ENCODE measurements at regions not wholly inside any gene's neighbourhood (a gene's known extent, or its start where the extent isn't known, plus 50 kb on each side); places are given as distances from the start of the nearest gene placed in this dataset.

DNA sequence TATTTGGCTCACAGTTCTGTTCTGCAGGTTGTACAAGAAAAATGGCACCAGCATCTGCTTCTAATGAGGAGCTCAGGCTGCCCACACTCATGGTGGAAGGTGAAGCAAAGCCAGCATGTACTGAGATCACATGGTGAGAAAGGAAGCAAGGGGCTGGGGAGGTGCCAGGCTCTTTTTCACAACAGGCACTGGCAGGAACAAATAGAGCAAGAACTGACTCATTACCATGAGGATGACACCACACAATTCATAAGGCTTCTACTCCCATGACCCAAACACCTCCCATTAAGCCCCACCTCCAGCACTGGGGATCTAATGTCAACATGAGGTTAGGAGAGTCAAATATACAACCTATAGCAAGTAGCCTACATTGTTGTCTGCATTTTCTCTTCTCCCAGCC, 522.6 kb downstream of the RFC3 start:
- TF ChIP-seq, protein P1, sequence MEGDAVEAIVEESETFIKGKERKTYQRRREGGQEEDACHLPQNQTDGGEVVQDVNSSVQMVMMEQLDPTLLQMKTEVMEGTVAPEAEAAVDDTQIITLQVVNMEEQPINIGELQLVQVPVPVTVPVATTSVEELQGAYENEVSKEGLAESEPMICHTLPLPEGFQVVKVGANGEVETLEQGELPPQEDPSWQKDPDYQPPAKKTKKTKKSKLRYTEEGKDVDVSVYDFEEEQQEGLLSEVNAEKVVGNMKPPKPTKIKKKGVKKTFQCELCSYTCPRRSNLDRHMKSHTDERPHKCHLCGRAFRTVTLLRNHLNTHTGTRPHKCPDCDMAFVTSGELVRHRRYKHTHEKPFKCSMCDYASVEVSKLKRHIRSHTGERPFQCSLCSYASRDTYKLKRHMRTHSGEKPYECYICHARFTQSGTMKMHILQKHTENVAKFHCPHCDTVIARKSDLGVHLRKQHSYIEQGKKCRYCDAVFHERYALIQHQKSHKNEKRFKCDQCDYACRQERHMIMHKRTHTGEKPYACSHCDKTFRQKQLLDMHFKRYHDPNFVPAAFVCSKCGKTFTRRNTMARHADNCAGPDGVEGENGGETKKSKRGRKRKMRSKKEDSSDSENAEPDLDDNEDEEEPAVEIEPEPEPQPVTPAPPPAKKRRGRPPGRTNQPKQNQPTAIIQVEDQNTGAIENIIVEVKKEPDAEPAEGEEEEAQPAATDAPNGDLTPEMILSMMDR (IDR thresholded peaks at IDR 0.05), result no peak
- TF ChIP-seq EZH2 (IDR thresholded peaks at IDR 0.05; ENCODE audit: borderline replicate concordance, insufficient read depth, low read depth, low read length, poor library complexity, severe bottlenecking), result no peak
